ENCODE measurements at regions not wholly inside any gene's neighbourhood (a gene's known extent, or its start where the extent isn't known, plus 50 kb on each side); places are given as distances from the start of the nearest gene placed in this dataset.
A peak's percentile ranks its signal among the peaks of the same experiment; 100 is the strongest.

GRCh38 chr3:168501570-168501969 lies 405.8 kb upstream of the GOLIM4 start:
- DNase-seq, result no peak

GRCh38 chr3:168498194-168498593 lies 402.5 kb upstream of the GOLIM4 start:
- no peak for DNase-seq

DNA sequence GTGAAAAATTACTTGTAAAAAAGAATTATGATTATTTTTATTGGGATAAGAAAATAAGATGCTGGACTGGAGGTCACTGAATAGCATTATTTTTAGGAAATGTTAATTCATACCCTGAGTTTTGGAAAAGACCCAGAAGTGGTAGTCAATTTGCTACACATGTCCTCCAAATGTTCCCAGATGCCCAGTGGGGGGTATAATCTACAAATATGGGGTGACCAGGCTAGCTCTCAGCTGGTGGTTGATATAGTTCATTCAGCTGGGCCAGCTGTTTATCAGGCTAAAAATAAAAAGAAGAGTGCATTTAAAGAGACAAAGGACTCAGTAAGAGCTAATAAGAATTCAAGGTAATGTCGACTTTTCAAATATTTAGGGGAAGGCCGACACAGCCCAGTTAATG lies 402.0 kb upstream of the GOLIM4 start:
- no peak for DNase-seq

- no peak for DNase-seq
These were observed 401.5 kb upstream of the GOLIM4 start for GRCh38 chr3:168497183-168497582.

DNA sequence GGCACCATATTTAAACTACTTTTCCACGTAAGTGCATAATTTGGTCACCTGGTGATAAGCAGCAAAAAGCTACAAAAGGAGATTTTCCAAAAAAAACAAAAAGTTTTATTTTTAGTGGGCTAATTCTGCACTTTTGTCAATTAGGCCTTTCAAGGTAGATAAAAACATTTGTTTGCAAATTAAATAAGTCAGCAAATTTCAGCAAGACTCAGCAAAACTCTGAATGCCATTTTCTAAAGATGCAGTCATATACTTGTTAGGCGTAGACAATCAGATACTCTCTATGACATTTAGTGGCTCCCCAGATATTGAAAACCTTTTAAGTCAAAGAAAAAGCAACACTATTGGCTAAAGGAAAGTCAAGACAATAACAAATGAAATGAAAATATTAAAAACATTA lies 400.2 kb upstream of the GOLIM4 start:
- no peak for DNase-seq

GRCh38 chr3:168495270-168495669 lies 399.5 kb upstream of the GOLIM4 start:
- DNase-seq, result no peak

GRCh38 chr3:168493412-168494205 lies 397.9 kb upstream of the GOLIM4 start:
- DNase-seq, result no peak

GRCh38 chr3:168490981-168491380 lies 395.3 kb upstream of the GOLIM4 start:
- no peak for DNase-seq

- DNase-seq, result no peak
These were observed 393.6 kb upstream of the GOLIM4 start for GRCh38 chr3:168489301-168489700.

- DNase-seq, result no peak
These were observed 390.2 kb upstream of the GOLIM4 start for GRCh38 chr3:168485936-168486335.

GRCh38 chr3:168476360-168476980 lies 380.7 kb upstream of the GOLIM4 start:
- no peak for DNase-seq

- no peak for DNase-seq
These were observed 380.0 kb upstream of the GOLIM4 start for GRCh38 chr3:168475704-168476103.

GRCh38 chr3:168473334-168473890 lies 377.7 kb upstream of the GOLIM4 start:
- DNase-seq, result no peak

GRCh38 chr3:168472783-168473182 lies 377.1 kb upstream of the GOLIM4 start:
- no peak for DNase-seq

DNA sequence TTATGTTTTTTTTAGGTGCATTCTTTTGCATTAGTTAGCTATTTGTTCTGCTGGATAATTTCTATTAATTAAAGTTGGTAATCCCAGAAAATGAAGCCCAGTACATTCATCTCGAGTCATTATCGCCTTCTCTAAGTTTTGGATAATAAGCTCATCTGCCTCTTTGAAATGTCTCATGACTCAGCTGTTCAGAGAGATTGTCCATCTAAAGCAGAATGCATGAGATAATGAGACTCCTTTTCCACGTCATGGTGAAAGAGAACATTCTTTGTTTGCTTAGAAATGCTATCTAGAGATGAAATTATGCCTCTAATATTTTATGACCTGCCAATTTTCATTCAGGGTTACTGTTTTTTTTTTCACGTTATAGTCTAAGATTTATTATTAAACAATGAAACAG lies 374.7 kb upstream of the GOLIM4 start:
- no peak for DNase-seq

GRCh38 chr3:168469436-168469835 lies 373.7 kb upstream of the GOLIM4 start:
- DNase-seq, result no peak

- DNase-seq, result peak; percentile 32
These were observed 371.5 kb upstream of the GOLIM4 start for GRCh38 chr3:168467115-168467714.

- DNase-seq, result no peak
These were observed 366.1 kb upstream of the GOLIM4 start for GRCh38 chr3:168461793-168462192.

GRCh38 chr3:168459226-168459784 lies 363.6 kb upstream of the GOLIM4 start:
- DNase-seq, result peak; percentile 56

DNA sequence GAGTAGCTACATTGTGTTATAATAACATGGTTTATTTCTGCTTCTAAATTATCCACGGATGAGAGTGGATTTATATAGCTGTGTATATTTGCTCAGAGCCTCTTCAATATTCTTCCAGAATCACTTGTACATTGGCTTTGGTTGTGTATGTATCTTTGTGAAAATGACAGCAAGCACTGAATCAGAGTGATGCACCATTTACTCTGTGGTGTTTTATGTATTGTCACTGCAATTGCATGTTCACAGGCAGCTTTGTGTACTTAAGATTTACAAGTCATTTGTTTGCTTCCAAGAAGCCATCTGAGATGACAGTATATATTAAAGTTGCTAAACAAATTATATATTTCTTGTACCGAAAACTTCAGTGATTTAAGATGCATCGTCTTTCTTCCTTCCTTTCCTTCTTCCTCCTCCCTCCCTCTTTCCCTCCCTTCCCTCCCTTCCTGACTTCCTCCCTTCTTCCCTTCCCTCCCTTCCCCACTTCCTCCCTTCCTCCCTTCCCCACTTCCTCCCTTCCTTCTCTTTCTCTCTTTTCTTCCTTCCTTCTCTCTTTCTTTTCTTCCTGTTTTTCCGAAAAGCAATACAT lies 362.3 kb upstream of the GOLIM4 start:
- DNase-seq, result no peak

- DNase-seq, result no peak
These were observed 360.1 kb upstream of the GOLIM4 start for GRCh38 chr3:168455814-168456213.

DNA sequence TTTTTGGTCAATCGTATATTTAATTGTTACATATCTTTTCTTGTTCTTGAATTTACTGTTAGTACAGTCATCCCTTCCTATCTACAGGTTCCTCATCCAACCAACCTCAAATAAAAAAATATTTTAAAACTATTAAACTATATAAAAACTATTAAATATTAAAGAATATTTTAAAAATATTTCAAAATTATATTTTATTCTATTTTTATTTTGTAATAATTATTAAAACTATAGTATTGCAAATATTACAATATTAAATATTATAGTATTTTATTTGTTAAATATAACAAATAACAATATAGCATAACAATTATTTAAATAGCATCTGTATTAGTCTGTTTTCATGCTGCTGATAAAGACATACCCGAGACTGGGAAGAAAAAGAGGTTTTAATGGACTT lies 357.9 kb upstream of the GOLIM4 start:
- DNase-seq, result no peak

- DNase-seq, result no peak
These were observed 348.2 kb upstream of the GOLIM4 start for GRCh38 chr3:168443965-168444364.
